ENCODE measurements at regions not wholly inside any gene's neighbourhood (a gene's known extent, or its start where the extent isn't known, plus 50 kb on each side); places are given as distances from the start of the nearest gene placed in this dataset.

DNA sequence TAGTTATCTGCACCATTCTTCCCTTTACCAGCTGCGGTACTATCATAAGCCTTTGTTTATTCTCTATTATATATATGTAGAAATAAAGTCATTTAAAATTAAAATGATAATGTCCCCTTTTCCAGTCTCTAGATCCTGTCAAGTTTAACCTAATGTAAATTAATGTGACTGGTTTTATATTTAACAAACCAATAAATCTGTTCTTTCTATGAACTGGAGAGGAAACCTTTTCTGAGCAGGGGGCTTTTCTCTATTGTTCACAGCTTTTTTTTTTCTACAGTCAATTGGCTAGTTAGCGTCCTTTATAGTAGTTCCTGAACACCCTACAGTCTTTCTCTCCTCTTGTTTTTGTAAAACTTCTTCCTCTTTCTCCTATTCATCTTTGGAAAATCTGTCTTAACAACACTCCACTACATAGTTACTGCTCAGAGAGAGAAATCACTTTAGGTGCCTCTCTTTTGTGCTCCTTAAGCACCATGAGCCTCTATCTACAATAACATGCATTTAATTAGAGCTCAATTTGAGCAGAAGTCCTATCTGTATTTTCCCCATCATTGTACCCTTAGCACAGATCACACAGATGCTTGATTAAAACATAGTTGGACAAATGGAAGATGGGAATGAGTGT lies 332.6 kb upstream of the SYT1 start:
- no peaks in the 10 kb centered on the region for H3K9me3 ChIP-seq
- no peak overlapping the region for H3K27ac ChIP-seq
- no peak overlapping the region for H3K4me3 ChIP-seq
- TF ChIP-seq EP300 (IDR thresholded peaks at IDR 0.05; ENCODE audit: low read depth) (no peak), POLR2AphosphoS5 (IDR thresholded peaks at IDR 0.05) (no peak), POLR2A (IDR thresholded peaks at IDR 0.05) (no peak)
- TF ChIP-seq, protein P1, sequence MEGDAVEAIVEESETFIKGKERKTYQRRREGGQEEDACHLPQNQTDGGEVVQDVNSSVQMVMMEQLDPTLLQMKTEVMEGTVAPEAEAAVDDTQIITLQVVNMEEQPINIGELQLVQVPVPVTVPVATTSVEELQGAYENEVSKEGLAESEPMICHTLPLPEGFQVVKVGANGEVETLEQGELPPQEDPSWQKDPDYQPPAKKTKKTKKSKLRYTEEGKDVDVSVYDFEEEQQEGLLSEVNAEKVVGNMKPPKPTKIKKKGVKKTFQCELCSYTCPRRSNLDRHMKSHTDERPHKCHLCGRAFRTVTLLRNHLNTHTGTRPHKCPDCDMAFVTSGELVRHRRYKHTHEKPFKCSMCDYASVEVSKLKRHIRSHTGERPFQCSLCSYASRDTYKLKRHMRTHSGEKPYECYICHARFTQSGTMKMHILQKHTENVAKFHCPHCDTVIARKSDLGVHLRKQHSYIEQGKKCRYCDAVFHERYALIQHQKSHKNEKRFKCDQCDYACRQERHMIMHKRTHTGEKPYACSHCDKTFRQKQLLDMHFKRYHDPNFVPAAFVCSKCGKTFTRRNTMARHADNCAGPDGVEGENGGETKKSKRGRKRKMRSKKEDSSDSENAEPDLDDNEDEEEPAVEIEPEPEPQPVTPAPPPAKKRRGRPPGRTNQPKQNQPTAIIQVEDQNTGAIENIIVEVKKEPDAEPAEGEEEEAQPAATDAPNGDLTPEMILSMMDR (IDR thresholded peaks at IDR 0.05): no peak
- in situ Hi-C loops (cut with MboI; ENCODE audit: low pct_ligation_motif_present in 1 of 4, low pct_unique_long_range_greater_than_20kb in 1 of 4, low sequenced_read_pairs in 3 of 4) (no loop called here), intact Hi-C loops (cut with DNase I; ENCODE audit: low total_unique reads) (no loop called here)
- no peaks in the 10 kb centered on the region for H3K27me3 ChIP-seq
- WGBS, 2 donors (ENCODE audit: low coverage in 1 of 2): 43 to 58% methylated on average over 2 of the region's 2 CpGs
- H3K4me1 ChIP-seq: no peaks in the 10 kb centered on the region
- H3K36me3 ChIP-seq: no peaks in the 10 kb centered on the region
- no peak for DNase-seq

DNA sequence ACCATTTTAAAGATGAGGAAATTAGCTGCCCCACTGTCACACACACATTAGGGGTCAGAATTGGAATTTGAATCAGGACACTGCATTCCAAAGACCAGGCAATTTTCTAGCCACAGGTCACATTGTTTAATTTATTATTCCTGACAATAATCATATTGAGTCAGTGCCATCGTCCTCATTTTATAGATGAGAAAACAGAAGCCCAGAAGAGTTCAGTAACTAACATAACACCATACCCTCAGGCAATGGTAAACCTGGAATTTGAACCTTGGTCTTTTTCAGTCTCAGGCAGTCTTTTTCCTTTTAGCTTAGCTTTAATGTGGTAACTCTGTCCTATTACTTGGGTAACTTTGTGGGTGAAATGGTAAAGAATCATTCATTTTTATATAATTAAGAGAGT lies 330.3 kb upstream of the SYT1 start:
- no peak overlapping the region for H3K4me3 ChIP-seq
- TF ChIP-seq POLR2AphosphoS5 (IDR thresholded peaks at IDR 0.05): no peak
- TF ChIP-seq POLR2A (IDR thresholded peaks at IDR 0.05): no peak
- TF ChIP-seq, protein P1 (IDR thresholded peaks at IDR 0.05): no peak
- no peak for TF ChIP-seq EP300 (IDR thresholded peaks at IDR 0.05; ENCODE audit: low read depth)
- DNase-seq: no peak
- no peaks in the 10 kb centered on the region for H3K36me3 ChIP-seq
- intact Hi-C loops (cut with DNase I; ENCODE audit: low total_unique reads): no loop called here
- H3K27me3 ChIP-seq: no peaks in the 10 kb centered on the region
- in situ Hi-C loops (cut with MboI; ENCODE audit: low pct_ligation_motif_present in 1 of 4, low pct_unique_long_range_greater_than_20kb in 1 of 4, low sequenced_read_pairs in 3 of 4): no loop called here
- H3K27ac ChIP-seq: no peak overlapping the region
- 33 to 40% methylated on average over 1 of the region's 1 CpG for WGBS, 2 donors (ENCODE audit: low coverage in 1 of 2)
- no peaks in the 10 kb centered on the region for H3K9me3 ChIP-seq
- H3K4me1 ChIP-seq: no peaks in the 10 kb centered on the region

DNA sequence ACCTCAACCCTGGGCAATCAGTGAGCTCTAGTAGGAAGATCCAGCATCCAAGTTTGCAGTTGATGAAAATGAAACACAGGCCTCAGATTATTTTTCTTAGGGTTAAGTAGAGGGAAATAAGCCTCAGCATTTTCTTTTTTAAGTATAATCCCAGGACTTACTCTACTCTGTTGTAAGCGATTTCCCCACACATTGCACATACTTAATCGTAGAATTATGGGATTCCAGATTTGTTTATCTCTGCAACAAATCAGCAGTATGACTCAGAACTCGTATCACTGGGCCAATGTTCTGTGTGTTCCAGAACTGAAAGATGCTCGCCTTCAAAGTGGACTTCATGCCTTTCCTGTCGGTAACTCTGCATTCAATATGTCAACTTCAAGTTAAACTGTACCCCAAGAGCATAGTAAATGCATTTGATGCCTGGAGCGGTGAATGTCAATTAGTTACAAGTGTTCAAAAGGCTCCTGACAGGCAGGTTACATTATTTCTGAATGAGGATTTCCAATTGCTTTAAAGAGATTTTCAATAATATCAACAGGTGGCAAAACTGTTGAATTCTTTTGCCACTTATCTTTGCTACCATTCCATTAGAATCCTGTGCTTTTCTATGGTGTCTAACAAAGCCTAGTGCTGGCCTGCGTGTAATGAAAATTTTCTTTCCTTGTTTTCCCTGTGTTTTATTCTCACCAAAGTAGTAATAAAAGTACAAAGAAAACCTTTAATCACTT lies 323.8 kb upstream of the SYT1 start:
- H3K4me1 ChIP-seq: no peaks in the 10 kb centered on the region
- TF ChIP-seq POLR2A (IDR thresholded peaks at IDR 0.05): no peak
- TF ChIP-seq, protein P1 (IDR thresholded peaks at IDR 0.05): no peak
- no peak for TF ChIP-seq EP300 (IDR thresholded peaks at IDR 0.05; ENCODE audit: low read depth)
- TF ChIP-seq POLR2AphosphoS5 (IDR thresholded peaks at IDR 0.05): no peak
- no peaks in the 10 kb centered on the region for H3K9me3 ChIP-seq
- H3K36me3 ChIP-seq: no peaks in the 10 kb centered on the region
- 66% methylated on average over 6 to 7 of the region's 7 CpGs for WGBS, 2 donors (ENCODE audit: low coverage in 1 of 2)
- H3K4me3 ChIP-seq: no peak overlapping the region
- DNase-seq: no peak
- no peak overlapping the region for H3K27ac ChIP-seq
- intact Hi-C loops (cut with DNase I; ENCODE audit: low total_unique reads): no loop called here
- H3K27me3 ChIP-seq: no peaks in the 10 kb centered on the region
- in situ Hi-C loops (cut with MboI; ENCODE audit: low pct_ligation_motif_present in 1 of 4, low pct_unique_long_range_greater_than_20kb in 1 of 4, low sequenced_read_pairs in 3 of 4): no loop called here

DNA sequence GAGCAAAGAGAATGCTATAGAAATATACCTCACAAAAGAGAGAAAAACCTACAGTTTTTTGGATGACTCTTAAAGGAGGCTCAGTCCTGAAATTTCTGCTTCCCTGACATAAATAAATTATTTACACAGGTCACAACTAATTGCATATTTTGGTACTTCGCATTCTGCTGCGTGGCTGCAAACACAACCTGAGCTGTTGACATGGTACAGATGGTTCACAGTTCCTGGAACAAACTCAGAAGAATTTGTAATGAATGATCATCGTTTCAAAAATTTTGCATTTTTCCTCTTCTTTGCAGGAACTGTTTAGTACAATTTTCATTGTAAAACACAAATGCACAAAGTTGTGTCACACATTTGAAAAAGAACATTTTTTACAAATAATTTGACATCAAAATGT lies 313.7 kb upstream of the SYT1 start:
- no peaks in the 10 kb centered on the region for H3K4me1 ChIP-seq
- H3K4me3 ChIP-seq: no peak overlapping the region
- no peaks in the 10 kb centered on the region for H3K9me3 ChIP-seq
- intact Hi-C loops (cut with DNase I; ENCODE audit: low total_unique reads) (no loop called here), in situ Hi-C loops (cut with MboI; ENCODE audit: low pct_ligation_motif_present in 1 of 4, low pct_unique_long_range_greater_than_20kb in 1 of 4, low sequenced_read_pairs in 3 of 4) (no loop called here)
- WGBS, 2 donors (ENCODE audit: low coverage in 1 of 2): 78 to 86% methylated on average over 3 of the region's 3 CpGs
- TF ChIP-seq POLR2A (IDR thresholded peaks at IDR 0.05) (no peak), EP300 (IDR thresholded peaks at IDR 0.05; ENCODE audit: low read depth) (no peak), POLR2AphosphoS5 (IDR thresholded peaks at IDR 0.05) (no peak)
- TF ChIP-seq, protein P1 (IDR thresholded peaks at IDR 0.05): no peak
- no peaks in the 10 kb centered on the region for H3K36me3 ChIP-seq
- no peak overlapping the region for H3K27ac ChIP-seq
- H3K27me3 ChIP-seq: no peaks in the 10 kb centered on the region
- DNase-seq: no peak

All from transverse colon (tissue), 4 donors.